ENCODE measurements at regions not wholly inside any gene's neighbourhood (a gene's known extent, or its start where the extent isn't known, plus 50 kb on each side); places are given as distances from the start of the nearest gene placed in this dataset.

DNA sequence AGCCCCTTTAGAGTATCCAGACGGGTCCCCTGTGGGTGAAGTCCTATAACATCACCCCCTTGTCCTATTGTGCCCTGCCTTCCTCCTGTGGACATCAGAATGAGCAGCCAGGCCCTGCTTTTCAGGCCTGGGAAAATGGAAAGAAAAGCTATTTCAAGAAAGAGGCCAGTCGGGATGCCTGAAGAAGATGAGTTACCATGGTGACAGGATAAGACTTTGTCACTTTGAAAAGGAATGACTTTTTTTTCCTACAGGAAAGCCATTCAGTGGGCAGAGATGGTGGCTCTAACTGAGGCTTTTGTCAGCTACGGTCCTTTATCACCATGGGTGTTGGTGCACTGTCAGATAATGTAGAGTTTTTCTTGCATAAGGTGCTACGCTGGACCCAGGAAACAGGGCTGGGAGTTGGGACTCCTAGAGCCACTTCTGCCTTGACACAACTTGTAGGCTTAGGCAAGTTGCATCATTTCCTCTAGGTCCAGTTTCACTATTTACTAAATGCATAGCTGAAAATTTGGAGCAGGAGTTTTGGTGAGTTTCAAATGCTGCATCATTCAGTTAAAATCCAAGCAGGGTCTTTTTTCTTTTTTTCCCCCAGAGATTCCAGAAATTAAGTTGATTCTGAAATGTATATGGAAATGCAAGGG is 179.0 kb upstream of the ADRA1D start:
- DNase-seq, result no peak

GRCh38 chr20:4418141-4418540 is 169.1 kb upstream of the ADRA1D start:
- DNase-seq, result no peak

GRCh38 chr20:4415281-4415680 is 166.2 kb upstream of the ADRA1D start:
- no peak for DNase-seq

DNA sequence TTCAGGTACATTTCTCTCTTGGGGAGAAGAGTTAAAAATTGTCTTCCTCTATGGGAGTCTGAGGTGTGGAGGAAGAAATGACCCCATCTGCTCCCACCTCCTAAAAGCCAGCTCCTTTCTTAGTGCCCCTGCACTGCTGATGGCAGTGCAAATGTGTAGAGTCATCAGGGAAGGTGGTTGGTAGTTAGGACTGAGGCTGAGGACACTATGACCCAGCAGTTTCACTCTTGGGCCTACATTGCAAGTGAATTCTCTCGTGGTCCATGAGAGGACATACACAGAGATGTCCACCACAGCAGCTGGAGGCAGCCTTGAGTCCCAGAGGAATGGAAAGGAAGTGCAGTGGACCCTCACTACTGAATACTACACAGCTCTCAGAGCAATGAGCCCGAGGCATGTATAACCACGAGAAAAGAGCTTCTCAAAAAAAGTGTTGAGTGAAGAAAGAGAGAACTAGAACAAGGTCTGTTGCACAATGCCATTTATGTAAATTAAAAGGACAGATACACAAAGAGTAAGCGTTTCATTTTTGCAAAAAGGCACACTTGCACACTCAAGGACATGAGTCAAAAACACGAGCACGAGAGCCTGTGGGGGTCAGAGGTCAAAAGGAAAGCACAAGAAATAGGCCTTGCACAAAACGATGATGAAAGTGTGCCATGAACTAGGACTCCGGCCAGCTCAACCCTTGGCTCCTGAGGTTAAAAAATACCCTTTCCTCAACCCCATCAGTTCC is 164.4 kb upstream of the ADRA1D start:
- DNase-seq, result no peak

GRCh38 chr20:4412216-4412615 is 163.1 kb upstream of the ADRA1D start:
- DNase-seq, result no peak

DNA sequence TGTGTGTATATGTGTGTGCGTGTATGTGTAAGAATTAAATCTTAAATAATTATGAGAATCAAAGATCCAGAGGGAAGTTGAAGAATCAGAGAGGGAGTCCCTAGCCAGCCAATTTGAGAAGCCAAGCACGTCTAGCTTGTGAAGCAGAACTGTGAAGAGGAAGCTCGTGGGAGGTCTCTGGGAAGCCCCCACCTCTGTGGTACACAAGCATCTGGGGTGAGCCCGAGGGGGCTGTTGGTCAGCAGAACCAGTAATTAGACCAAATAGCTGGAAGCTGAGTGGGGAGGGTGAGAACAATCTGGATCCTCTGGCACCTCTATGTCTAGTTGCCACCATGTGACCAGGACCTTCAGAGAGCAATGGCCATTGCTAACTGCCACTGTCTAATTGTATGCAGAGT is 162.7 kb upstream of the ADRA1D start:
- no peak for DNase-seq

- no peak for DNase-seq
Observed at GRCh38 chr20:4406627-4407026, 157.5 kb upstream of the ADRA1D start.

- DNase-seq, result no peak
Observed at GRCh38 chr20:4401601-4402000, 152.5 kb upstream of the ADRA1D start.

- no peak for DNase-seq
Observed at GRCh38 chr20:4384961-4385360, 135.9 kb upstream of the ADRA1D start.

DNA sequence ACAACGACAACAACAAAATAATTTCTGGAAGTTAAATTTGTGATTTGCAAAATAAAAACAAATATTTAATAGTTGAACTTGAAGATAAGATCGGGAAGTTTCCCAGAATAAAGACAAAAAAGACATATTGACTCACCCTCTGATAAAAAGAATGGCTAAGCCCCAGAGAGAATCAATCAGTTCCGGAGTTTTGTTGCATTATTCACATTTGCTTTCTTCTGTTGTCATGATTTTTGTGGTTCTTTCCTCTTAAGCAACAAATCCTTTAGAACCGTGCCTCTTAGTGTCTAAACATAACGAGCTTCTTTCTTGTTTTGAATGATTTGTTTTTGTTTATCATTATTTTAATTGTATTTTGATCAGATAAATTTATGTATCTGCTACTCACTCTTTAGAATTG is 134.9 kb upstream of the ADRA1D start:
- no peak for DNase-seq

DNA sequence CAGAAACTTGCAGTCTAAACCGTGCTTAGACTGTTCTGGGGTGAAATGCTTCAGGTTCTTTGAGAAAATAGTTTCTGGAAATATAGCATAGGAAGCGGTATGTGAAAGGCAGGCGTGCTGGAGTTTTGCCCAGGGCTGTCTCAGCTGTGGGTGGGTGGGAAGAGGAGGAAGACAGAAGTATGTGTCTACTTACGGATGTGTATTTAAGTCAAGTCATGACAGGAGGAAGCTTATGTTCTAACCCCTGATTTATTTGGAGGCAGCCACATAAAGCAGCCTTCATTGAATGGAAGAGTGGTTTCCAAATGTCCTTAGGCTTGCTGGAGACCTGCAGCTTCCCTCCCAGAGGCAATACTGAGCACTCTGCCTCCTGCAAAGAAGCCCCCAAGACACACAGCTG is 126.8 kb upstream of the ADRA1D start:
- no peak for DNase-seq

DNA sequence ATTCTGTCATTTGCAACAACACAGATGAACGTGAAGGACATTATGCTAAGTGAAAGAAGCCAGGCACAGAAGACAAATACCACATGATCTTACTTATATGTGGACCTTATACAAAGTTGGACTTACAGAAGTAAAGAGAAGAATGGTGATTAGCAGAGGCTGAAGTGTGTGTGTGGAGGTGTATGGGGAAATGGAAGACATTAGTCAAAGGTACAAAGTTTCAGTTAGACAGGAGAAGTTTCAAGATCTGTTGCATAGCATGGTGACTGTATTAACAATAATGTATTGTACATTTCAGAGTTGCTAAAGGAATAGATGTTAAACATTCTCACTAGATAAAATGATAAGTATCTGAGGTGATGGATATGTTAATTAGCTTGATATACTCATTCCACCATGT is 124.4 kb upstream of the ADRA1D start:
- no peak for DNase-seq

DNA sequence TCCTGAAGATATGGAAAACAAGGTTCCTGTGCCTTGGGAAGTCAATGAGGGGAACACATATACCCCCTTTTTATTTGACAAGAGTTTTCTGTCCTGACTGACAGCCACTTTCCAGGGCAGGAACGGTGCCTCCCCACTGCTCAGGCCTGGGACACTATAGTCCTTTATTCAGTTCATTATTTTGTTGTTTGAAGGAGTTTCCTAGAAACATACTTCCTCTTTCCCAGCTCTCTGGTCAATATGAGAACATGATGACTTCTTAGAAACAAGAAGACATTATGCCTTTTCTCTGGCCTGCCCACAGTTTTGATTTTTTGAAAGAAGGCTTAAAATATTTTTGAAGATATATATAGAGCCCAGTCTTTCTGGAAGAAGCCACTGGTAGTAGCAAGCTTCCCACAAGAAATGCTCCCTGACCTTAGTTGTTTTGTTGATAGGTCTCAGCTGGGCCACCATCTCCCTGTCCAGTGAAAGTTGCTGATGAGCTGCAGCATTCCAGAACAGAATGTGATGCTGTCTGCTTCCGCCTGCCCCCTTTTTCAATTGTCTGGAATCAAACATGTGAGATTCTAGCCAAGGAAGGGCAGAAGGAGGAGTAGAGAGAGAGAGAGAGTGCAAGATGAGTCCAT is 122.7 kb upstream of the ADRA1D start:
- DNase-seq, result no peak

DNA sequence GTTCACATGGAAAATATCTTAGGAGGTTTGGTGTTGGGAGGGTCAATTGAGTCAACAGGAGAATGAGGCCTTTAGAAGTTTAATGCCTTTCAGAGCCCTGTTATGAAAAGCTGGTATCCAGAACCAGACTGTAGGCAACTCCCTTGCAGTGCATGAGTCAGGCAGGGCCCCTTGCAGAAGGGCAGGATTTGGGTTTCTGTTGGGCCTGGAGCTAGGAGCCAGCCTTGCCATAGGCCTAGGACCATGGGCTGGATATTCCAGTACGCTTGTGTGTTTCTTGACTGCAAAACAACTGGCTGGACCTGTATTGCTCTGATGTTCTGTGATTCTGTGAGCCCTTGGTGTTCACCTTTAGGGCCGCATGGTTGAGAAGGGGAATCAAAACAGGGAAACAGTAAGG is 121.8 kb upstream of the ADRA1D start:
- no peak for DNase-seq

GRCh38 chr20:4369798-4370124 is 120.7 kb upstream of the ADRA1D start:
- no peak for DNase-seq

GRCh38 chr20:4369119-4369797 is 120.2 kb upstream of the ADRA1D start:
- no peak for DNase-seq

DNA sequence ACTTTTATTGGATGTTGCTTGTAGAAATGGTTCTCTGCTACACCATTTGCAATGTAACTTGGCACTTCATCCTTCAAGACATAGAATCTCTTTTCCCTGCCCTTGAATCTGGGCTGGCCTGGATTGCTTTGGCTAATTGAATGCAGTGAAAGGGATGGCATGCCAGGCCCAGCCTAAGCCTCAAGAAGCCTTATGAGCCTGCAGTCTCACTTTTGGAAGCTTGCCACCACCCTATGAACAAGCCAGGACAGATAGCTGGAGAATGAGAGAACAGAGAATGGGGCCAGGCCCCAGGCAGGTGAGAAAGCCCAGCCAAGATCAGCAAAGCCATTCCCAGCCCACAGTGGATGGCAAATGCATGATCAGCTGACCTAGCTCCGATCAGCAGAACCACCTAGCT is 117.0 kb upstream of the ADRA1D start:
- DNase-seq, result no peak

DNA sequence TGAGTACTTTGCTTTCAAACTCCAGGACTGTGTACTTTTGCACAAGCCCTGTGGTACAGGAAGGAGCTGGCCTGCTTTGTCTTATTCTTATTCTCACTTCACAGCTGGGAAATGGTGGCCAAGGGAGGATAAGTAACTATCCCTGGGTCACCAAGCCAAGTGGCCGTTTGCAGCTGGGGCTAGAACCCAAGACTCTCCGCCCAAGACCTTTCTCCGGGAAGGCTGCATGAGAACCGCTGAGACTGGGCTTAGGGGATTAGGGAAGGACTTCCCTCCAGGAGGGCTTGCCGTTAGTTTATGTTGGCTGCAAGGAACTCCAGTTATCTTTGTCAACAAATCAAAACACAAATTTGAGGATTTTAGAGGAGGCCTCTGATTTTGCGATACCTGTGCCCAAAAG is 109.5 kb upstream of the ADRA1D start:
- no peak for DNase-seq

GRCh38 chr20:4352348-4352747 is 103.3 kb upstream of the ADRA1D start:
- no peak for DNase-seq

GRCh38 chr20:4350096-4350495 is 101.0 kb upstream of the ADRA1D start:
- no peak for DNase-seq

DNA sequence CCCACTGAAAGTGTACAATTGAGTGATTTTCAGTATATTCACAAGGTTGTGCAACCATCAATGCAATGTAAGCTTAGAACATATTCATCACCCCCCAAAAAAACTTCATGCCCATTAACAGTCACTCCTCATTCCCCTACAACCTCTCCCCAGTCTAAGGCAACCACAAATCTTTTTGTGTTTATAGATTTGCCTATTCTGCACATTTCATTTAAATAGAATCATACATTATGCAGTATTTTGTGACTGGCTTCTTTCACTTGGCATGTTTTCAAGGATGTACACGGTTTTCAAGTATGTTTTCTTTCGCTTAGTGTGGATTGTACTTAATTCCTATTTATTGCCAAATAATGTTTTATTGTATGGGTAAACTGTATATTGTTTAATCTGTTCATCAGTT is 95.6 kb upstream of the ADRA1D start:
- no peak for DNase-seq

DNA sequence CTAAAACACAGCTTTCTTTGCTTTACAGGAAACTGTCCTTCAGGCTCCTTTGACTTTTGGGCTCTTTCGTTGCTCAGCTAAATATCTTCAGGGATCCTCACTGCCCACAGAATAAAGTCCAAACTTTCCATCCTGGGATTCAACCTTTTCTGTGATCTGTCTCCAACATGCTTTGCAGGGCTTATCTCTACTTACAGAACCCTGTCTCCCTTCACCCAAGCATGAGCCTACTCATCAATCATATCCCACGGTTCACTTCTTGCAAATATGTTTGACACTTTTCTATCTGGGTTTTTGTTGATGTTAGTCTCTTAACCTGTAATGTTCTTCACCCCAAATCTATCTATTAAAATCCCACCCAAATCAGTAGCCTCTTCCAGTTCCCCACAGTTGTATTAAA is 93.5 kb upstream of the ADRA1D start:
- DNase-seq, result no peak

DNA sequence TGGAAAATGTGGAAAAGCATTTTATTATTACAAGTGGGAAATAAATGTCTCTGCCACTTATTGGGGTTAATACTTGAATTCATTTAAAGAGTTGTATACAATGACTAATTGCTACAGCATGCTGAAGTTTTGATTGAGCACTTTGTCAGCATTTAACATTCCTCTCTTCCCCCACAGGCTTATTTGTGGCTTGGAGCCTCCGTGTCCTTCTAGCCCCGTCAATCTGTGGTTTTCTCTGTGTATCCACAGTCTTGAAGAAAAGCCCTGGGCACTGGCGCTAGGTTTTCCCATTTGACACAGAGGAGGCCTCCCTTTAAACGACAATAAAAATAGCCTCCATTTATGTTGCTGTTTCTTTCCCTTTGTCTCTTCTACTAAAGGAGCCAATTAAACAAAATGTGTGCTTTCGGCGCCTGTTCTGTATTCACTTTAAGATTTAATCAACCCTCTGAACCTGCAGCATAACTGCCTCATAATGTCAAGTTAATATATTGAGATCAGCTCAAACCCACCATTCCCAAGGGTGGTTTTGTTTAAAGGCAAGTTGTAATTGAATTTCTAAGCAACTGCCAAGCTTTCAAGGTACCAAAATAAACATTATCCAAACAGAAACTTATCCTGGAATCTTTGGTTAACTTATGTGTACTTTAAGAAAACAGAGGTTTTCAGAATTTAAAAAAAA is 92.9 kb upstream of the ADRA1D start:
- no peak for DNase-seq

Measured in hippocampal formation (tissue), 2 donors.